ENCODE measurements at regions not wholly inside any gene's neighbourhood (a gene's known extent, or its start where the extent isn't known, plus 50 kb on each side); places are given as distances from the start of the nearest gene placed in this dataset.
A peak's percentile ranks its signal among the peaks of the same experiment; 100 is the strongest.

- Histone ChIP-seq H3K4me1 (ENCODE audit: insufficient read depth, poor library complexity, severe bottlenecking) (no peaks in the 10 kb centered on the region), H3K9me3 (ENCODE audit: severe bottlenecking) (no peaks in the 10 kb centered on the region), H3K36me3 (ENCODE audit: low read depth) (no peaks in the 10 kb centered on the region), H3K4me3 (ENCODE audit: severe bottlenecking) (no peak overlapping the region), H3K27ac (ENCODE audit: poor library complexity, severe bottlenecking) (no peak overlapping the region), H3K27me3 (ENCODE audit: insufficient read depth, poor library complexity, severe bottlenecking) (no peaks in the 10 kb centered on the region)
- no peak for TF ChIP-seq CTCF (IDR thresholded peaks at IDR 0.05; ENCODE audit: poor library complexity, severe bottlenecking)
- ATAC-seq (ENCODE audit: low read depth) (no peak), DNase-seq (ENCODE audit: low spot score) (peak; percentile 36)
Measured at GRCh38 chr2:239729681-239730566, 295.2 kb downstream of the NDUFA10 start.

- ATAC-seq (ENCODE audit: low read depth) (no peak), DNase-seq (ENCODE audit: low spot score) (peak; percentile 34)
- Histone ChIP-seq H3K9me3 (ENCODE audit: severe bottlenecking) (no peaks in the 10 kb centered on the region), H3K4me3 (ENCODE audit: severe bottlenecking) (no peak overlapping the region), H3K27me3 (ENCODE audit: insufficient read depth, poor library complexity, severe bottlenecking) (peaks cover 4% of the 10 kb centered on the region), H3K36me3 (ENCODE audit: low read depth) (no peaks in the 10 kb centered on the region), H3K4me1 (ENCODE audit: insufficient read depth, poor library complexity, severe bottlenecking) (no peaks in the 10 kb centered on the region), H3K27ac (ENCODE audit: poor library complexity, severe bottlenecking) (no peak overlapping the region)
- TF ChIP-seq CTCF (IDR thresholded peaks at IDR 0.05; ENCODE audit: poor library complexity, severe bottlenecking) = no peak
Measured at GRCh38 chr2:239729151-239729550, 296.0 kb downstream of the NDUFA10 start.

GRCh38 chr2:239728751-239729150 is 296.4 kb downstream of the NDUFA10 start:
- ATAC-seq (ENCODE audit: low read depth) (no peak), DNase-seq (ENCODE audit: low spot score) (peak; percentile 34)
- H3K4me1 ChIP-seq (ENCODE audit: insufficient read depth, poor library complexity, severe bottlenecking) = no peaks in the 10 kb centered on the region
- H3K4me3 ChIP-seq (ENCODE audit: severe bottlenecking) = no peak overlapping the region
- no peaks in the 10 kb centered on the region for H3K9me3 ChIP-seq (ENCODE audit: severe bottlenecking)
- peaks cover 4% of the 10 kb centered on the region for H3K27me3 ChIP-seq (ENCODE audit: insufficient read depth, poor library complexity, severe bottlenecking)
- TF ChIP-seq CTCF (IDR thresholded peaks at IDR 0.05; ENCODE audit: poor library complexity, severe bottlenecking) = no peak
- H3K36me3 ChIP-seq (ENCODE audit: low read depth) = no peaks in the 10 kb centered on the region
- H3K27ac ChIP-seq (ENCODE audit: poor library complexity, severe bottlenecking) = no peak overlapping the region

GRCh38 chr2:239727776-239728600 is 297.2 kb downstream of the NDUFA10 start:
- no peak for TF ChIP-seq CTCF (IDR thresholded peaks at IDR 0.05; ENCODE audit: poor library complexity, severe bottlenecking)
- Histone ChIP-seq H3K36me3 (ENCODE audit: low read depth) (no peaks in the 10 kb centered on the region), H3K4me3 (ENCODE audit: severe bottlenecking) (no peak overlapping the region), H3K9me3 (ENCODE audit: severe bottlenecking) (no peaks in the 10 kb centered on the region), H3K4me1 (ENCODE audit: insufficient read depth, poor library complexity, severe bottlenecking) (no peaks in the 10 kb centered on the region), H3K27ac (ENCODE audit: poor library complexity, severe bottlenecking) (no peak overlapping the region), H3K27me3 (ENCODE audit: insufficient read depth, poor library complexity, severe bottlenecking) (peaks cover 4% of the 10 kb centered on the region)
- ATAC-seq (ENCODE audit: low read depth) (no peak), DNase-seq (ENCODE audit: low spot score) (peak; percentile 41)
